ENCODE measurements at regions not wholly inside any gene's neighbourhood (a gene's known extent, or its start where the extent isn't known, plus 50 kb on each side); places are given as distances from the start of the nearest gene placed in this dataset.

DNA sequence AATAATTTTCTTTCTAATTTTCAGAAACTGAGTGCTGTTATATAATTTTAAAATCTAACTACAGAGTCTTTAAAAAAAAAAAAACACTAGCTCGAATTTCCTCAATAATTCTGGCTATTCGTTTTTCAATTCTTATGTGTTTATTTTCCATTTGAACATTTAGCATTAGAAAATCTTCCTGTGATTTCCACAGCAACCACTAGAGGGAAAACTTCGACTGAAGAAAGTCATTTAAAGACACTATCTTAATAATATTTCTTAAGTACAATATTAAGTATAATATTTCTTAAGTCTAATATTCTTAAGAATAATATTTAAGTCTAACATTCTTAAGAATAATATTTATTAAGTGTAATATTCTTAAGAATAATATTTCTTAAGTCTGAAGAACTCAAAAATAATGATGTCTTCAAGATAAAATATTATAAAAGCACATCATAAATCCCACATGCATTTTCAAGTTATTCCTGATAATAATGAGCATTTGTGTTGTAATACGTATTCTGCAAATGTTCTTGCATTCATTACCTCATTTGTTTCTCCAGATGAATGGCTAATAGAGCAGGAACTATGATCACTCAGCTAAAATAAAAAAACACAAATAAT lies 118.4 kb upstream of the WDR17 start:
- DNase-seq (ENCODE audit: low read depth in 2 of 2): peak; percentile 5 to 11

DNA sequence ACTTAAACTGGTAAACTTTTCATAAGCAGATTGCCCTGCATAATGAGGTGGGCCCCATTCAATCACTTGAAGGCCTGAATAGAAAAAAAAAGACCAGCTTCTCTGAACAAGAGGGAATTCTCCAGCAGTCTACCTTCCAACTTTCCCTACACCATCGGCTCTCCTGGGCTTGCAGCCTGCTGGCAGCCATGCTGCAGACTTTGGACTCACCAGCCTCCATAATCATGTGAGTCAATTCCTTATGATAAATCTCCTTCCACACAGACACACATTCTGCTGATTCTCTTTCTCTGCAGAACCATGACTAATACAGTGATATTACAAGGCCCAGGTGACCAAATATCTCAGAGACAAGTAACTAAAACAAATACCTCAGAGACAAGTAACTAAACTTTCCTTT lies 113.8 kb upstream of the WDR17 start:
- no peak for DNase-seq (ENCODE audit: low read depth in 2 of 2)

DNA sequence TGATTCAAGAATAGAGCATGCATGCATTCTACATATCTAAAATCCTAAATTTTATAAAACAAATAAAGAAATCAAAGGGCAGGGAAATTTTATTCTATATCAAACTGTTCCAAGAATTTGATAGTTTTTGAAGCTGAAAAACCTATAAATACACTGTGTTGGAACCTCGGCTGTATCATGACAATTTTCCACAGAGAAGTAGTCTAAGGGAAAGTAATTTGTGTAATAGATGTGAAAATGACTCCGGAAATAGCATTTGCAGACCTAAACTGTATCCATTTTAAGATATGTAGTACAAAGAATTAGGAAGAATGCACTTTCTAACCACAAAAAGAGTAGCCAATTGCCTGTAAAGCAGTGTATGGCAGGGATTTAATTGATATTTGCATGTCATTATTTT lies 112.5 kb upstream of the WDR17 start:
- DNase-seq (ENCODE audit: low read depth in 2 of 2): no peak

DNA sequence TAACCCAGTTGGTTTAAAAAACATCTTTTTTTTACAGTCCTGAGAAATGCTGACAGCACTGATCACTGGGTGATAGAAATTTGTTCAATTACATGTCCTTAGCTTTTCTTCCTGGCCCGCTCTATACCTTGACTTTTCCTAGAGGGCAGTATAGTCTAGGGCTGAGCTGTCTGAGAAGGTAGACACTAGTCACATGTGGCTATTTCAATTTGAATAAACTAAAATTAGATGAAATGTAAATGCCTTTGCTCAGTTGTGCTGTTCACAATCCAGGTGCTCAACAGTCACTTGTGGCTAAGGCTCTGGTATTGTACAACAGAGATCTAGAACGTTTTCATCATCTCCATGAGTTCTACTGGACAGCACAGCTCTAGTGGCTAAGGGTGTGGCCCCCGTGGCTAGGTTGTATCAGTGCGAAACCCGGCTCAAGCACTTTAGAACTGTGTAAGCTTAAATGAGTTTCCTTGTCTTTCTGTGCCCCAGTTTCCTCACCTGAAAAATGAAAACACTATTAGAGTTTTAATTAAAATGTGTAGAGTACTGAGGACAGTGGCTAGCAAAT lies 111.6 kb upstream of the WDR17 start:
- DNase-seq (ENCODE audit: low read depth in 2 of 2): no peak

DNA sequence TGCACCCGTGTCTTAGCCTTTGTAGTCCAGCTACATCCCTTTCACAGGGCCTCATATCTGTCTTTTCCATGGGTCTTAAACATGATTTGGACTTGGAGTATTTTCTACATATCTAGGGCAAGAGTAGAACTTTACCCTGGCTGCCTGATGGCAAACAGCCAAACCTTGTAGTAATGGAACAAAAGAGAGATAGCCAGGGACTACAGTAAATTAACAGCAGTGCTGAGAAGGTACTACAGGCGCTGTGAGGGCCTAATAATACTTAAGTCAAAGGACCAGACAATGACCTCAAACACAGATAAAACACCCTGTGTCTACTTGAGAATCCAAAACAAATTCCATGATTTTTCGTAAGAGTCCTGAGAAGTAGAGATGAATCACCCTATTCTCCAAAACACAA lies 111.0 kb upstream of the WDR17 start:
- DNase-seq (ENCODE audit: low read depth in 2 of 2): no peak

DNA sequence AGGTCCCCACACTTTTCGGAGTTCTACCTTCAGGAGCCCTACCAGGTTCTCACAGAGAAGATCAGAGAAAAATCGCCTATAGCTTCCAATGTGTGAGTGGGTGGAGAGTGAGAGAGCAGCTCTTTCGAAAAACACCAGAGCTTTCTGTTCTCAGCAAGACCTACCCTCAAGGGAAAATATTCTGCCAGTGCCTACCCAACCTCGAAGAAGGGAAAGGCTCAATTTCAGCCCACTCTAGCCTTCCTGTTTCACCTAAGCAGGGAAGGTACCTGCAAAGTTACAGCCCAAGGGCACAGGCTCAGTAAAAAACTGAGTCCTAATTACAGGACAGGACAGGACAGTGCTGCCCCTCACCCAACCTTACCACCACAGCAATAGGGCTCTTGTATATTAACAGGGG lies 104.0 kb upstream of the WDR17 start:
- DNase-seq (ENCODE audit: low read depth in 2 of 2): no peak

DNA sequence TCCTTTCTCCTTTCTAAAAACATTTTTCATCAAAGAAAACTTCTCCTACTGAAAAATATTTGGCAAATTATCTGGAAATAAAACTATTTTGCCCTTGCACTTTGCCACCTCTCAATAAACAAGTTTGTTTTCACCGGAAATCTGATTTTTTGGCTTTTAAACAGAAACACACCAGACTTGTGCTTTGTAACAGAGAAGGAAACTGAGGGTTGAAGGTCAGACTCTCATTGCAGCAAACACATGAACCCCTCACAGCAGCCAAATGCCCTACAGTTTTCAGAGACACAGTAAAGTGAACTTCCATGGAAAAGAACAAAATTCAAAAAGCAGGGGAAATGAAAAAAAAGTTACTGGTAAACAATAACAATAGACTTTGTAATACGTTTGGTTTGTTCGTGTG lies 95.6 kb upstream of the WDR17 start:
- no peak for DNase-seq (ENCODE audit: low read depth in 2 of 2)

DNA sequence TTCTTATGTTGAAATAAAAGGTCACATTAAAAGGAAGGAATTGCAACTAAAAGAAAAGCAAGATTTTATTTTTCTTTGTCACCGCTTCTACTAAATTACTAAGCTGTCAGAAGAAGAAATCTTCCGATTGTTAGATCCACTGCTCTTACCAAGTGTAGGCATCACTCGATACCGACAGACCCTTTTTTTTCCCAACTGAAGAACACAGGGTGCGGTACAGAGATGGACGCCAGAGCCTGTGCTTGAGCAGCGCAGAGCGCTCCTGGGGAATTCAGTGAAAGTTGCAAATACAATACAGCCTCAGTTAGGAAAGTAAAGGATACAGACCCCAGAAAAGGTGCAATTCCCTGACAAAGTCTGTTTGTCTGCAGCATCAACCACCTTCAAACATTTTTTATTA lies 94.9 kb upstream of the WDR17 start:
- DNase-seq (ENCODE audit: low read depth in 2 of 2): no peak

DNA sequence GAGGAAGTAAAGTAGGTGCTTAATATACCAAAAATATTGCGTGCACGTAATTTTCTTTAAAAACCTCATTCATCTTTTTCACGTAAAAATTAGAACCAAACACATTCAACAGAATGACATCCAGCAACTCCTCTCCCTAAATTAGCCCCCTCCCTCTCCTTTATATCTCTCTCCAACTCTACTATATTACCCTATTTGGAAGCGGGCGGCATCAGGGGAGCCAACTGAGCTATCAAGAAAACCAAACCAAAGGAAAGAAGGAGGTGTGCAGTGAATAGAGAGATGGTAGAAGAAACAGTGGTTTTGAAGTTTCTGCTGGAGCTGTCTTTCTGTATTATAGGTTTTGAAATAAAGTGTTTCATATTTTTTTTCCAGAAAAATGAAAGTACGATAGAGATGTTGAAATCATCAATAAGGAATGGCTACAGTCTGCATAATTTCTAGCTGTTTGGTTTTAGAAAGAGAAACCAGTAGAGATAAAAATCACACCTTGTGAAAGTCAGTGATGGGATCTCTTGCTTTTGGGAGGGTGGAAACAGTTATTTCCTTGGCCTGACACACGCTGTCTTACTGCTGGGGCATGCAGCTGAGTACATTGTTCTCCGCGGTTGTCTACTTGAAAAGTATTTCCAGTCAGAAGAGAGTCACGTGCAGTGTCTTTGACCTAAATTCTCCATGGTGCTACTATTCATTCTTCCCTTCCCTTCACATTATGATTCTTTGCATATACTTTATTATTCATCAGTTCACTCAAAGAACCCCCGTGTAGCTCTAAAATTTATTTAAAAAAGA lies 94.1 kb upstream of the WDR17 start:
- no peak for DNase-seq (ENCODE audit: low read depth in 2 of 2)

DNA sequence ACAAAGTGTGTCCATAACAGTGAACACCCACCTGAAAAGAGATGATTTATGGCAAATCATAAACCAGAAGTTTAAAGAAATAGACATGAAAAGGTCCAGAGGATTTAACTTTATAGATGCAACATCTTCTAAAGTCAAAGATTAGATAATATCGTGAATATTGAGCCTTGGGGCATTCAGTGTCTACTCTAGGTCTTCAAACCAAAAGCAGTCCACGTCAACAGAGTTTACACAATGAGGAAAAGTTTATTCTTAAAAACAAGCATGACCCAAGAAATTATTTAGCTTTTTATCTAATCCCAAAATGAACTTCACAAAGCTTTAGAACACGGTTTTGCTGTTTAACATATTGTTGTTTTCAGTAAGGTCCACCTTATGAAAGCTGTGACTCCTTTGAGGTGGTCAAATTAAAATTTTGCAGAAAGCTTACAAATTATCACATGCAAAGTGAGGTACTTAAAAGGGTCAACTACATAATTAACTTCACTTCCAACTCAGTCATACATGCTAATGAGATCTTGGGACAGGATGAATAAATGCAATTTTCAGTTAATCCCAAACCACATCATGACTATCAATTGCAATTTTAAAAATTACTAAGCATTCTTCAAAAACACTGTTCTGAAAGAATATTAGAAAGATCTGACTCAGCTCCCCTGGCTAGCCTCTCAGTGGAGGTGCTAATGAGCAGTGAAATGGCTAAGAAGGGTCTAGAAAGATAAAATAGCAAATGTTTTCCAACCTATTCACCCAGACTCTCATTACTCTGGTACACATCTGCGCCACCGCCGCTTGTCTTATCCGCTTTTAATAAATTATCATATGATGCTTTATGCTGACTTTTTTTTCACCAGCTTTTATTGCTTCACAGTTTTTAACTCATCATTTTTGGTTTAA lies 92.4 kb upstream of the WDR17 start:
- DNase-seq (ENCODE audit: low read depth in 2 of 2): no peak

DNA sequence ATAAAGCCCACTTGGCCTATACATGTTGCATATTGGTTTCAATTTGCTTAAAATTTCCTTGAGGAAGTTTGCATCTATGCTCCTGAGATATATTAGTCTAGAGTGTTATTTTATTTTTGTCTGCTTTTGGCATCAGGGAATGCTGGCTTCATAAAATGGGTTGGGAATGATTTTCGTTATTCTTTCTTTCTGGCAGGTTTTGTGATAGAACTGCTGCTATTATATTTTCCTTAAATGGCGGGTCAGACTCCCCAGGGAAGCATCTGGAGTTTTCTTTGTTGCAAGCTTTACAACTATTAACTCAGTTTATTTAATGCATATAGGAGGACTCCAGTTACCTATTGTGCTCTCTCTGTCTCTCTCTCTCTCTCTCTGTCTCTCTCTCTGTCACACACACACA lies 82.0 kb upstream of the WDR17 start:
- DNase-seq (ENCODE audit: low read depth in 2 of 2): no peak

DNA sequence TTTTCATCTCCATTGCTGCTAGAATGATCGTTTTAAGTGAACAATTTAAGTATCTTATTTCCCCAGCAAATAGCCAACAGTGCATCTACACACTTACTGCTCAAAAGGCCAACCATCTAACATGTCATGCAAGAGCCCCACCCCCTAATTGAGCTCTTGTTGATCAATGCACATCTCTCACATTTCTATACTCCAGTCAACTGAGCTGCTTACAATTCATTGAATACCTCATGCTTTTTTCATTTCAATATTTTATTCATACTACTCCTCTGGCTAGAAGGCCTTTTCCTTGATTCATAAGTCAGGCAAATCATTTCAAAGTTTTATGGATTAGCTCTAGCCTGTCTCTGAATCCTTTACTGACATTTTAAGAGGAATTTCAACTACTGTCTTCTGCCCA lies 79.0 kb upstream of the WDR17 start:
- DNase-seq (ENCODE audit: low read depth in 2 of 2): no peak

DNA sequence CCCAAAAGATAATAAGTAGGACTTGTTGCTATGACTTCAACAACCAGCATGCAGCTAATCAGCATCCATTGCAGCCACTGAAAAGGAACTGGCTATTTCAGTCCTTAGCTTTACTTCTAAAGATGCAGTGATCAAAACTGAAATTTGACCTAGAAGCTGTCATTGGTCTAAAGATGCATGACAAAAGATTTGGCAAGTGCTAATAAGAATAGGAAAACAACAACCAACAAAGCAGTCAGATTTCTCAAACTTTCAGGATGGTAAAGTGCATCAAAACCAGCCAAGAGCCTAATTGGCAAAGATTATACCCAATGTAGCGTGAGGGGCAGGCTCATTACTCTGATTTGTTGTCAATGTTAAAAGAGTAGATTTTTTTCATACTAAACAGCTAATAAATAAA lies 77.1 kb upstream of the WDR17 start:
- DNase-seq (ENCODE audit: low read depth in 2 of 2): no peak

DNA sequence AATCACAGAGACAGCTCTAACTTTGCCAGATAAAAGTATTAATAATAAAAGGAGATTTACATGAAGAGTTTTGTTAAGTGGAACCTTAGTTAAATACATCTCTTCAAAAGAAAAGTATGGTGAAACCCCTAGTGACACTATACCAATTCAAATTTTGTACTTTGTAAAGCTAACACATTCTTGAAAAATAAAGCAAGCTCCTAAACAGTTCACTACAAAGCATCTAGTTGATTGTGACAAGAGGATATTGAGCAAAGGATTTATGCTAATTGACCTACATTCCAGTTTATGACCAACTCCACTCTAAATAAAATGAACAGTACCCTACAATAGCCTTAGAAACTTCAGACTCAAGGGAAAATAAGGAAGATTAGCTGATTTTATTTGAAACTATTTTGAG lies 69.4 kb upstream of the WDR17 start:
- DNase-seq (ENCODE audit: low read depth in 2 of 2): no peak

DNA sequence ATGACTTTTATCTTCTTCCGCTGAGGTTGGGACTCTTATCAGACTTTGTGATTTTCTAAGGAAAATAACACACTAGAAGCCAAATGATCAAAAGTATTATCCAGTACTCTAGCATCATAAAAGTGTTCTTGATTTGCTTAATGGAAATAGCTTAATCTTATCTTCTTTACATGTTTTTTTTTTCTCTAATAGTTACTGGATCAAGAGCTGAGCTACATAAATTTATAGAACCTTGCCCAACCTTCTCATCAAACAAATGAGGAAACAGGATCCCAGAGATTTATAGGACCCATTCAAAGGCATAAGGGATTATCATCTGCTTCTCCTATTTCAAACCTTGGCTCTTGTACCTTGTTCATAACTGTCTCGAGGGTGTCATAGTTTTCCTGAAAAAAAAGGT lies 68.3 kb upstream of the WDR17 start:
- no peak for DNase-seq (ENCODE audit: low read depth in 2 of 2)

DNA sequence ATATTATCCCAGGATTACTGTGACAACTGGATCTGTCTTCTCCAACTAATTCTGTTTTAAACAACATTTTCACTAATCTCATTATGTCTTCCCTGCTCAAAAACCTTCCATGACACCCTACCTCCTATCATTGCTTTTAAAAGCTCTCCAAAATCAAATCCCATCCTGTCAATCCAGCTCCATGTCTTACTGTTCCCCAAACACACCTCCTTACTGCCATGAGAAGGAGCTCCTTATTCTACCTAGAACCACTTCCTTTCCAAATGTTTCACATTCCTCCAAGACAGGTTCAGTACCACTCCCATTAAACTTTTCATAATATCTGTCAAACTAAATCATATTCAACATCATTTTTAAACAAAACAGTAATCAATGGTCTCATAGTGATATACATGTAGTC lies 66.9 kb upstream of the WDR17 start:
- no peak for DNase-seq (ENCODE audit: low read depth in 2 of 2)

DNA sequence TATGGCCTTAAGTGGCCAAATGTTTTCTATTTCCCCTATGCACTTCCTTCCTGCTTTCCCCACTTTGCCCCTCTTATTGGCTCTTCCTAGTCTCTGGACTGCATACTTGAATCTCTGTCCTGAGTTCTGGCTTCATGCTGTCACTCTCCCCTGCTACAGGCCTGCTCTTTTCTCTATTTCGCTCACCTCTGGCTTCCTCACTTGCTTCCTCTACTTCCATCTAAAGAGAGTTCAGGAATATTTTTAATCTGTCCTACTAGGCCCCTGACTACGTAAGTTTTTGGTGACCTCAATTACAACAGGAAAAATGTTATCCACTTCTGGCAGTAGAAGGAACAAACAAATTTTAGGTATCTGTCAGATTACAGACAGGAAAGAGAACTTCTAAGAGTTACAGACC lies 65.7 kb upstream of the WDR17 start:
- DNase-seq (ENCODE audit: low read depth in 2 of 2): no peak

DNA sequence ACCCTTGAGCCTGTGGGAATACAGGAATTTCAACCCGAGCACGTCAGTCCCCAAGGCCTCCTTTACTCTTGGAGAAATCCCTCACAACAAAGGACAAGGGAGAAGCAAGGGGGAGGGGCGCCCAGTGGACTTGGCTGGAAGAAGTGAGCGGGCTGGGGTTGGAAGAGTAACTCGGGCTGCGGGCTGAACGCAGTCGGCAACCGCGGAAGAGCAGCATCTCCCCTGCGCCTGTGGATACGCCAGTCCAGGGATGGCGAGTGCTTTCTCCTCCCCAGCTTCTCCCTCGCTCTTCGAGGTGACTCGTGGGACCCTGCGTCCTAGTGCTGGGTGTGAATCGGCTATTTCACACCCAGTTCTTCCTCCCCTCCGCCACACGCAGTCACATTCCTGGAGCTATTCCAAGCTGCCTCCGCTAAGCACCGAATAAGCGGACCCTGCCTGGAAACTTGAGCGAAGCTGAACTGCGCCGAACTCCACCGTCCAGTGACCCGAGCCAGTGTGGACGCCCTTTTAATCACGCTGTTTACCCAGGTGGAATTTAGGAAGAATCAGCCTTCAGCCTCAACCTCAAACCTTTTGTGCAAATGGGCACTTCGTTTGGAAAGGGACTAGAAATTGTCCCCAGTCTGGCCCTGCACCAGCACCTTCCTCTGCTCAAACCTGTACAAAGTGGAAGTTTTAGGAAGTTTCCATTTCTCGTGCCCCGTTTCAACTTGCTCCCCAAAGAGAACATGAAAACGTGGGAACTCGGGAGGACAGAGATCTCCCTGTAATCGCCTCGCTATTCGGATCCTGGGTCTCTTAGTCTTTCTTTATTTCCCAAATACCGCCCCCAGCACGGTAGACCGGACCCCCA lies 64.3 kb upstream of the WDR17 start:
- no peak for DNase-seq (ENCODE audit: low read depth in 2 of 2)

DNA sequence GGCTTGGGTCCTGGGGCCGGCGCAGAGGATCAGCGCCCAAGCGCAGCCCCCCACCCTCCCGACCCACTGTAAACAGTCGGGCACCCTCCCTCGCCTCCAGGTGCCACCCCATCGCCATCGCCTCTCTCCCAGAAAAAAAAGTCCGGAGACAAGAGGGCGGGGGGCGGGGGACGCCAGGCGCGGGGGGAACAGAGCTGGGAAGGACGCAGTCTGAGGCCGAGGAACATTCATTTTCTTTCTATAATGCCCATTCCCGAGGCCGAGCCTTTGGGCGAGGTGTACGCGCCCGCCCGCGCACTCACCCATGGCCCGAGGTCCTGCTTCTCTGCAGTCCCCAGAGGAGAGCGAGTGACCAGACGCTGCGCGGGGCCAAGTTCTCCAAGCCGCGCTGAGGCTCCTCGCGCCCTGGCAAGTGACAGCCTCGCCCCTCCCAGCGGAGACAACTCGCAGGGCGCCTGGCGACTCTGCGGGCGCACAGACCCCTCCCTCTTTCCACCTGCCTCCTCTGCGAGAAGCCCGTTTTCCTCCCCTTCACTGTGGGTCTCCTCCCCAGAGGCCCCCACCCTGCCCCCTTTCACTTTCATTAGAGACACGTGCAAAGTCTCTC lies 63.5 kb upstream of the WDR17 start:
- no peak for DNase-seq (ENCODE audit: low read depth in 2 of 2)

DNA sequence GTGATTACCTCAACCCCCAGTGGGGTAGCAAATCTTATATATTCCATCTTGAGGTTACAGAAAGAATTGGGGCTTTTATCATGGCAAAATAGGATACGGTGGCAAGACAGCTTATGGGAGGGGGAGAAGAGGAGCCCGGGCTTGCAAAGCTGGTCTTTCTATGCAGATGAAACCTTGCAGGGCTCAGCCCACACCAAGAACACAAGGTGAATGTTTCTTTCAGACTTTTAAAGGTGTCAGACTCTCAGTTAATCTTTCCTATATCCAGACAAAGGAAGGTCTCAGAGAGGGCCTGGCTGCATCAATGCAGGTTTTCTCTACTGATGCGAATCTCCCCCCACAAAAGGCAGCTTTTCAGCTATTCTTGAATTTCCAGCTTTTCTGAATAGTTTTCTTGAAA lies 59.9 kb upstream of the WDR17 start:
- DNase-seq (ENCODE audit: low read depth in 2 of 2): no peak

DNA sequence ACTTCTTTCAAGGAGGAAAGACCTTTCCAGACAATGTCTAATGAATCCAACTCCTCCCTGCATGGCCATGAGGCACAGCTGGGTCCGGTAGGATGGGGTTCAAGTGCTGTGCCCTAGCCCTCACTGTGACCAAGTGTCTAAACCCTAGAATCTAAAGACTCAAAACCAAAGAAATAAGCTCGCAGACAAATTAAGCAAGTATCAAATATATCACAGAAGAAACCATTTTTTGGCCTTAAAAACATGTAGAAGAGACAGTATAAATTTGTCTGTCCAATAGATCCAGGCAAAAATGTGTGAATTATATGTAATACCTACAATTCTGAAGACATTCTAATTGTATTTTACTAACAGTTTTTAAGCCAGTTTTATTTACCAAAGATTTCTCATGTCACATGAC lies 56.4 kb upstream of the WDR17 start:
- no peak for DNase-seq (ENCODE audit: low read depth in 2 of 2)
